ENCODE measurements at regions not wholly inside any gene's neighbourhood (a gene's known extent, or its start where the extent isn't known, plus 50 kb on each side); places are given as distances from the start of the nearest gene placed in this dataset.

DNA sequence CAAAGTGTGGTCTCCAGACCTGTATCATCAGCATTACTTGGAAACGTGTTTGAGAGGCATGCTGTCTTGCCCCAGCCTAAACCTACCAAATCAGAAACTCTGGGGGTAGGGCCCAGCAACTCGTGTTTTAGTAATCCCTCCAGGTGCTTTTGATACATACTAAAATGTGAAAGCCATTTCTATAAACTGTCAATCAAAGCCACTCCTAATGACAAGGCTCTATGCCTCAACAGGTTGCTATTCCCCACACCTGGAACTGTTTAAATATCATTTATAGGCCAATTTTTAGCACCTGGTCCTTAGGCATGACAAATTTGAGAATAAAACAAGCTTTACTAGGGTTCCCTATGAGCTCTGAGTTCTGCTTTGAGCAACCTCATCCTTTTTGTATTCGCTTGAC is 158.7 kb upstream of the NR5A2 start:
- Histone ChIP-seq H3K36me3 (no peaks in the 10 kb centered on the region), H3K27me3 (replicated peaks) (no peaks in the 10 kb centered on the region), H3K27ac (no peak overlapping the region), H3K4me3 (no peak overlapping the region), H3K4me1 (replicated peaks) (0 out of 2 replicates have a peak, but pooled peaks cover 5% of the 10 kb centered on the region), H3K9me3 (replicated peaks) (no peaks in the 10 kb centered on the region)
- DNase-seq (ENCODE audit: low read depth in 1 of 2, low spot score in 2 of 2) = no peak

DNA sequence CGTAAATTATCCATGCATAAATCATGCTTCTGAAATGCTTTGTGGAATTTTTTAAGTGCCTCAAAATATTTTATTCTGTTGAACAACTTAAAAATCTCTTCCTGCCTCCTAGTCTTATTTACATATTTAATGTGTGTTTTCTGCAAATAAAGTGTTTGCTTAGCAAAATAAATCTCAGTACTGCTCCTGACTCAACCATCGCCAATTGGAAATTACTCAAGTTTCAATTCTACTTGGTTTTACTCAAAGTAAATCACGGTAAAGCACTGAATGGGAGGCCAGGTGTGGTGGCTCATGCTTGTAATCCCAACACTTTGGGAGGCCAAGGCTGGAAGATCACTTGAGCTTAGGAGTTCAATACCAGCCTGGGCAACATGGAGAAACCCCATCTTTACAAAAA is 152.2 kb upstream of the NR5A2 start:
- no peaks in the 10 kb centered on the region for H3K9me3 ChIP-seq (replicated peaks)
- H3K27me3 ChIP-seq (replicated peaks) = no peaks in the 10 kb centered on the region
- H3K27ac ChIP-seq = no peak overlapping the region
- H3K36me3 ChIP-seq = no peaks in the 10 kb centered on the region
- DNase-seq (ENCODE audit: low read depth in 1 of 2, low spot score in 2 of 2) = no peak
- no peak overlapping the region for H3K4me3 ChIP-seq
- no peaks in the 10 kb centered on the region for H3K4me1 ChIP-seq (replicated peaks)

- DNase-seq (ENCODE audit: low read depth in 1 of 2, low spot score in 2 of 2) = no peak
- Histone ChIP-seq H3K36me3 (no peaks in the 10 kb centered on the region), H3K27me3 (replicated peaks) (no peaks in the 10 kb centered on the region), H3K4me1 (replicated peaks) (no peaks in the 10 kb centered on the region), H3K4me3 (no peak overlapping the region), H3K27ac (no peak overlapping the region), H3K9me3 (replicated peaks) (no peaks in the 10 kb centered on the region)
Observed at GRCh38 chr1:199875856-199876255, 151.7 kb upstream of the NR5A2 start.

- DNase-seq (ENCODE audit: low read depth in 1 of 2, low spot score in 2 of 2) = no peak
- Histone ChIP-seq H3K4me1 (replicated peaks) (no peaks in the 10 kb centered on the region), H3K27me3 (replicated peaks) (no peaks in the 10 kb centered on the region), H3K4me3 (no peak overlapping the region), H3K36me3 (no peaks in the 10 kb centered on the region), H3K27ac (no peak overlapping the region), H3K9me3 (replicated peaks) (no peaks in the 10 kb centered on the region)
Observed at GRCh38 chr1:199877526-199878384, 149.8 kb upstream of the NR5A2 start.

DNA sequence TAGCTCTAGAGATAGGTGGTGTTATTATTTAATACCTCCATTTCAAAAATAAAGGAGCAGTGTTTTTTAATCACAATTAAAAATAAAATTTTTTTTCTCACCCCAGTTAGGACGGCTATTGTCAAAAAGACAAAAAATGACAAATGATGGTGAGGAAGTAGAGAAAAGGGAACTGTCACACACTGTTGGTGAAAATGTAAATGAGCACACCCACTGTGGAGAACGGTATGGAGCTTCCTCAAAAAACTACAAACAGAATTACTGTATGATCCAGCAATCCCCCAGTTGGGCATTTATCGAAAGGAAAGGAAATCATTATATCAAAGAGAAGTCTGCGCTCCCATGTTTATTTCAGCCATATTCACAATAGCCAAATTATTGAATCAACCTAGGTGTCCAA is 148.7 kb upstream of the NR5A2 start:
- no peak for DNase-seq (ENCODE audit: low read depth in 1 of 2, low spot score in 2 of 2)
- H3K4me3 ChIP-seq = no peak overlapping the region
- H3K27ac ChIP-seq = no peak overlapping the region
- no peaks in the 10 kb centered on the region for H3K27me3 ChIP-seq (replicated peaks)
- H3K36me3 ChIP-seq = no peaks in the 10 kb centered on the region
- no peaks in the 10 kb centered on the region for H3K4me1 ChIP-seq (replicated peaks)
- no peaks in the 10 kb centered on the region for H3K9me3 ChIP-seq (replicated peaks)

- H3K27me3 ChIP-seq (replicated peaks) = no peaks in the 10 kb centered on the region
- H3K9me3 ChIP-seq (replicated peaks) = no peaks in the 10 kb centered on the region
- H3K27ac ChIP-seq = no peak overlapping the region
- no peak overlapping the region for H3K4me3 ChIP-seq
- H3K4me1 ChIP-seq (replicated peaks) = peaks cover 16% of the 10 kb centered on the region
- DNase-seq (ENCODE audit: low read depth in 1 of 2, low spot score in 2 of 2) = no peak
- H3K36me3 ChIP-seq = no peaks in the 10 kb centered on the region
Observed at GRCh38 chr1:199898654-199899053, 128.9 kb upstream of the NR5A2 start.

DNA sequence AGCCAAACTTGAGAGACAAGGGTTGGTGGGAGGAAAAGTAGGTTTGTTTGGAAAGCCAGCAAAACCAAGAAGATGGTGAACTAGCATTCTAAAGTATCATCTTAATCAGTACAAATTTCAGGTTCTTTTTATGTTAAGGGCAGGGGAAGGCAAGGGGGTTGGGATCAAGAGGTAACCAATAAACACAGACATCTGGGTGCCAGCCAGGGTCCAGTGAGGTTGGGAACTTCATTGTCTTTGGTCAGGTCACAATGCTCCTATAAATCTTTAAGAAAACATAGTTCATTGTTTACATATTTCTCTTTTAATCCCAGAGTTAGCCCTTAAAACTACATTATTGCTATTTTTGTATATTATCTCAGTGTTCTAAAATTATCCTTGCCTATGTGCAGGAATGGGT is 126.2 kb upstream of the NR5A2 start:
- DNase-seq (ENCODE audit: low read depth in 1 of 2, low spot score in 2 of 2) = peak in 1 of 2 experiments; percentile 14
- Histone ChIP-seq H3K36me3 (no peaks in the 10 kb centered on the region), H3K9me3 (replicated peaks) (no peaks in the 10 kb centered on the region), H3K4me3 (no peak overlapping the region), H3K27ac (no peak overlapping the region), H3K4me1 (replicated peaks) (peaks cover 16% of the 10 kb centered on the region), H3K27me3 (replicated peaks) (no peaks in the 10 kb centered on the region)

DNA sequence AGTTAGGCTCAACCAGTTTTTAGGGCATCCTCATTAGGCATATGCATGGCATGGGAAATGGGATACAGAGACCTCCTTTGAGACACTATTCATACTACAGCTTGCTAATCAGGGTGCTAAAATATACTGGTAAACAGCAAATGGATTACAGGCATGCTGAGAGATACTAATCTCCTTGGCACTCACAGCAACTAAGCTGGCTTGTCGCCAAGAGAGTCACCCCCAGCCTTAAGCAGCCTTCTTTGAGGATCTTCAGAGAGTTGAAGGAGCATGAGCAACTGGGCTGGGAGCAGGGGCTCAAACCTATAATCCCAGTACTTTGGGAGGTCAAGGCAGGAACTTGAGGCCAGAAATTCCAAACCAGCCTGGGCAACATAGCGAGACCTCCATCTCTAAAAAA is 120.1 kb upstream of the NR5A2 start:
- Histone ChIP-seq H3K36me3 (no peaks in the 10 kb centered on the region), H3K27ac (no peak overlapping the region), H3K27me3 (replicated peaks) (no peaks in the 10 kb centered on the region), H3K4me1 (replicated peaks) (no peaks in the 10 kb centered on the region), H3K4me3 (no peak overlapping the region), H3K9me3 (replicated peaks) (no peaks in the 10 kb centered on the region)
- DNase-seq (ENCODE audit: low read depth in 1 of 2, low spot score in 2 of 2) = no peak

DNA sequence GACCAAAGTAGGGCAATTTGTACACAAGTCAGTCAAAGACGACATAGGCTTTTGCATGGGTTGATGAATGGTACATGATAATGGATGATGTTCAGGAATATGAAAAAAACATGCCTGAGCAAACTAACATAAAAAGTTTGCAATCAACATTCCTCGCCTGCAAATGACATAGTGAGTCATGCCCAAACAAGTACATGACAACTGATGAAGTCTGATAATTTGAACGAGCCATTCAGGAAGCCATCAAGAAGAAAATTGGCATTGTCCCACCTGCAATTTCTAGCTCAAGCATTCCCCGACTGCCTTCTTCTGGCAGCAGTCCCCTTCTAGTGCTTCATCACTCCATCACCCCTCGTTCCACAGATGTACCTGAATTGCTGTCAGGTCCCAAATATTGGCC is 118.4 kb upstream of the NR5A2 start:
- H3K4me3 ChIP-seq = no peak overlapping the region
- no peak for DNase-seq (ENCODE audit: low read depth in 1 of 2, low spot score in 2 of 2)

GRCh38 chr1:199913318-199913717 is 114.2 kb upstream of the NR5A2 start:
- H3K27ac ChIP-seq = no peak overlapping the region
- H3K4me1 ChIP-seq (replicated peaks) = no peaks in the 10 kb centered on the region
- DNase-seq (ENCODE audit: low read depth in 1 of 2, low spot score in 2 of 2) = no peak
- no peaks in the 10 kb centered on the region for H3K27me3 ChIP-seq (replicated peaks)
- H3K4me3 ChIP-seq = no peak overlapping the region
- H3K9me3 ChIP-seq (replicated peaks) = no peaks in the 10 kb centered on the region
- H3K36me3 ChIP-seq = no peaks in the 10 kb centered on the region

More for the DNA sequence above, 118.4 kb upstream of the NR5A2 start:
- Histone ChIP-seq H3K36me3 (no peaks in the 10 kb centered on the region), H3K27me3 (replicated peaks) (no peaks in the 10 kb centered on the region), H3K27ac (no peak overlapping the region), H3K4me1 (replicated peaks) (no peaks in the 10 kb centered on the region), H3K9me3 (replicated peaks) (no peaks in the 10 kb centered on the region)

DNA sequence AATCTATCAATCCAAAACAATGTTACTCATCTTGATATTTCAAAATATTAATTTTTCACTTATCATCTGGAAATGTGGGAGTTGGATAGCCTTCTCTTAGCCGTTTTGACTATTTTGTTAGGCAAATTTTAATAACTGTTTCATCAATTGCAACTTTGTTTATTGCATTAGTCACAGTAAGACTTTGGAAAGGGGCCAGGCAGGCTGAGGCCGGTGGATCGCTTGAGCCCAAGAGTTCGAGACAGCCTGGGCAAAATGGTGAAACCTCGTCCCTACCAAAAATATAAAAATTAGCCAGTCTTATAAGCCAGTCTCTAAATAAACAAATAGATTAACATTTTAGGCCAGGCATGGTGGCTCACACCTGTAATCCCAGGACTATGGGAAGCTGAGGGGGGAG is 113.0 kb upstream of the NR5A2 start:
- H3K27ac ChIP-seq = no peak overlapping the region
- no peaks in the 10 kb centered on the region for H3K9me3 ChIP-seq (replicated peaks)
- DNase-seq (ENCODE audit: low read depth in 1 of 2, low spot score in 2 of 2) = no peak
- no peaks in the 10 kb centered on the region for H3K36me3 ChIP-seq
- no peaks in the 10 kb centered on the region for H3K27me3 ChIP-seq (replicated peaks)
- H3K4me3 ChIP-seq = no peak overlapping the region
- H3K4me1 ChIP-seq (replicated peaks) = no peaks in the 10 kb centered on the region

DNA sequence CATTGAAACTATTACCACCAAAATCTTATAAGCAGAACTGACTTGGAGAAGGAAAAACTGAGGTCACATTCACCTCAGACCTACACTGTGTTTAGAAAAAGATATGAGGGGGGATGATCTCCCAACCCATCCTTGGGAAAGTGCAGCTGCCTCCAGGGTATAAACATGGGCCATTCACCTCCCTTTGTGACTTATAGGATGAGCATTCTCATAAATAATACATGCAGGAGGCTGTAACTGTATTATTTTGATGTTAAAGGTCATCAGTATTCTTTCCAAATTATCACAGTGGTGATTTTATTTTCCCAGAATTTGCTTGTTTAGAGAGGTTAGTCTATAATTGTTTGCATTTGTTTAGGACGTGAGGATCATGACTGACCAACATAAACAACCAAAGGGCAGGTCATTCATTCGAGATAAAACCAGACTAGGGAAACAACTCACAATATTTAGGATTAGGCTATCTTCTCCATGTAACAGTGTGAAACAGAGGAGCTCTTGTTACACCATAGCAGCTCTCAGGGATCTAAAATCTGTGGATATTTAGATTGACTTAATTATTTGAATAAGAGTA is 109.2 kb upstream of the NR5A2 start:
- H3K4me1 ChIP-seq (replicated peaks) = no peaks in the 10 kb centered on the region
- H3K4me3 ChIP-seq = no peak overlapping the region
- H3K27ac ChIP-seq = no peak overlapping the region
- no peaks in the 10 kb centered on the region for H3K36me3 ChIP-seq
- no peaks in the 10 kb centered on the region for H3K27me3 ChIP-seq (replicated peaks)
- H3K9me3 ChIP-seq (replicated peaks) = no peaks in the 10 kb centered on the region
- DNase-seq (ENCODE audit: low read depth in 1 of 2, low spot score in 2 of 2) = no peak

- Histone ChIP-seq H3K27ac (no peak overlapping the region), H3K36me3 (no peaks in the 10 kb centered on the region), H3K27me3 (replicated peaks) (no peaks in the 10 kb centered on the region), H3K9me3 (replicated peaks) (no peaks in the 10 kb centered on the region), H3K4me1 (replicated peaks) (no peaks in the 10 kb centered on the region), H3K4me3 (no peak overlapping the region)
- no peak for DNase-seq (ENCODE audit: low read depth in 1 of 2, low spot score in 2 of 2)
Observed at GRCh38 chr1:199920635-199921034, 106.9 kb upstream of the NR5A2 start.

- no peaks in the 10 kb centered on the region for H3K4me1 ChIP-seq (replicated peaks)
- no peak for DNase-seq (ENCODE audit: low read depth in 1 of 2, low spot score in 2 of 2)
- H3K4me3 ChIP-seq = no peak overlapping the region
- H3K27ac ChIP-seq = no peak overlapping the region
- no peaks in the 10 kb centered on the region for H3K36me3 ChIP-seq
- no peaks in the 10 kb centered on the region for H3K9me3 ChIP-seq (replicated peaks)
- no peaks in the 10 kb centered on the region for H3K27me3 ChIP-seq (replicated peaks)
Observed at GRCh38 chr1:199929556-199929955, 98.0 kb upstream of the NR5A2 start.
